Fibroblast of villous mesenchyme (primary cell): ENCODE measurements at regions not wholly inside any gene's neighbourhood (a gene's known extent, or its start where the extent isn't known, plus 50 kb on each side); places are given as distances from the start of the nearest gene placed in this dataset.

Experiments
- DNase-seq: peaks from one replicate; pipeline ENCODE4 v3.0.0-alpha.2; 2010; ENCODE audit warnings: low read depth
- H3K4me3 ChIP-seq: 2 replicates; pipeline ENCODE4 v1.5.1; 2011; ENCODE audit warnings: low read depth, mild to moderate bottlenecking, low read length
- TF ChIP-seq, protein P1 (sequence below): IDR thresholded peaks from 2 replicates; pipeline ENCODE4 v1.5.1; 2012; ENCODE audit warnings: low read depth, mild to moderate bottlenecking, low read length; ENCODE audit not compliant: insufficient read depth

DNA sequence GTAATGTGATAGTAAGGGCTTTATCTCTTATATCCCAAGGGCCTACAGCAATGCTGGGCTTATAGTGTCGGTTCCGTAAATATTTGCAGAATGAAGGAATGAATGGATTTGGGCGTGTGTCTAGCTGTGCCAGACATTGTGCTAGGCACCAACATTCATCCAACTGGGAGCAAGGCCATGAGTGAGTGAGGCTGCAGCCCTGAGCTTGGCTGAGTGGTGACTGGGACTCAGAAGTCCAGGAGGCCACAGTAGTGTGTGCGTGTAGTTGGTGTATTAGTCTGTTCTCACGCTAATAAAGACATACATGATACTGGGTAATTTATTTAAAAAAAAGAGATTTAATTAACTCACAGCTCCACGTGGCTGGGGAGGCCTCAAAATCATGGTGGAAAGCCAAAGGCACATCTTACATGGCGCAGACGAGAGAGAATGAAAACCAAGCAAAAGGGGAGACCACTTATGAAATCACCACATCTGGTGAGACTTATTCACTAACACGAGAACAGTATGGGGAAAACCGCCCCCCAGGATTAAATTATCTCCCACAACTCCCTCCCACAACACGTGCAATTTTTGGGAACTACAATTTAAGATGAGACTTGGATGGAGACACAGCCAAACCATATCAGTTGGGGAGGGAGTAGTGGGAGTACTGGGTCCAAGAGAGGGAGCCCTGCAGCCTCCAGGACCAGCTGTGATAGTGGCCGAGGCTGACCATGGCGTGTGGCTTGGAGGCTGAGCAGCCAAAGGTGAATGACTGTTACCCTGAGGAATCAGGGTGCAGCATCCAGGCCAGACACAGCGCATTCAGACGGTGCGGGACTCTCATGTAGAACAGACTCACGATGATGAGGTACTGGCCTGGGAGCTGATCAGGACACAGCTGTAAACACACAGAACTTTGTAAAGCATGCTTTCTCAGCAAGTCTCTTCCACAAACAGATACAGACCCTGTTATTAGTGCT lies 104.6 kb downstream of the TEX26 start:
- H3K4me3 ChIP-seq, result no peak overlapping the region
- no peak for DNase-seq
- TF ChIP-seq, protein P1, sequence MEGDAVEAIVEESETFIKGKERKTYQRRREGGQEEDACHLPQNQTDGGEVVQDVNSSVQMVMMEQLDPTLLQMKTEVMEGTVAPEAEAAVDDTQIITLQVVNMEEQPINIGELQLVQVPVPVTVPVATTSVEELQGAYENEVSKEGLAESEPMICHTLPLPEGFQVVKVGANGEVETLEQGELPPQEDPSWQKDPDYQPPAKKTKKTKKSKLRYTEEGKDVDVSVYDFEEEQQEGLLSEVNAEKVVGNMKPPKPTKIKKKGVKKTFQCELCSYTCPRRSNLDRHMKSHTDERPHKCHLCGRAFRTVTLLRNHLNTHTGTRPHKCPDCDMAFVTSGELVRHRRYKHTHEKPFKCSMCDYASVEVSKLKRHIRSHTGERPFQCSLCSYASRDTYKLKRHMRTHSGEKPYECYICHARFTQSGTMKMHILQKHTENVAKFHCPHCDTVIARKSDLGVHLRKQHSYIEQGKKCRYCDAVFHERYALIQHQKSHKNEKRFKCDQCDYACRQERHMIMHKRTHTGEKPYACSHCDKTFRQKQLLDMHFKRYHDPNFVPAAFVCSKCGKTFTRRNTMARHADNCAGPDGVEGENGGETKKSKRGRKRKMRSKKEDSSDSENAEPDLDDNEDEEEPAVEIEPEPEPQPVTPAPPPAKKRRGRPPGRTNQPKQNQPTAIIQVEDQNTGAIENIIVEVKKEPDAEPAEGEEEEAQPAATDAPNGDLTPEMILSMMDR, result no peak

DNA sequence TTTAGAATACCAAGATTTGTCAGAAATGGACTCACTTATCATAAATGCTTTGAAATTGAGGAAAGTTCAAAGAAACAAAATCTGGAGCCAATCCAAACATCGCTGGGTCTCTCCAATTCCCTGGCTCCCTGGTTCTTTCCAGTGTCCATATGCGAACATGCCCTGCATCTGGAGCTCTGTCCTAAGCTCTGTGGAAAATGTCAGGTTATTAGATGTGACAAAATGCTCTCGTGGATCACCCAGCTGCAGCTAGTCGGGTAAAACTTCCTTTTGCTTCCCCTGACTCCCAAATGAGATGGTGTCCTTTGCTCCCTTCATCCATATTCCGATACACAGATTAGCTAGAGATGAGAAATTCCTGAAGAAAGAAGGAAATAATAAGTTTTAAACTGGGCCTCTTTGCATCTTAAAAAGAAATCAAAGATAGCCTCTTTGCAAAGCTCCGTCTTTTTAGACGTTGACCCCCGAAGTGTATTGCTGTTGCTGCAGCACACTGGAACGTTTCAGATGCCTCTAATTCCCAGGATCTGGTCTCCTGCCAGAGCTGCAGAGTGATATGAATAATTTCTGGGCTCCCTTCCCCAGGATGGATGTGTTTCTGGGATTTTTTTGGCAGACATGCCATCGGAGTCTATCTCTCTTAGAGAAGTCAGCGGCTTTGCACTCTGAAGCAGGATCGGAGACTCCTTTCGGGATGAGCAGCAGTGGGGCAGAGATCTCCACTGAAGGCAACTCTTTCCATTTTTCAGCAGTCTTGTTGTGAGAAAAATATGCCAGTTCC lies 102.9 kb downstream of the TEX26 start:
- TF ChIP-seq, protein P1, result no peak
- H3K4me3 ChIP-seq, result no peak overlapping the region
- no peak for DNase-seq

DNA sequence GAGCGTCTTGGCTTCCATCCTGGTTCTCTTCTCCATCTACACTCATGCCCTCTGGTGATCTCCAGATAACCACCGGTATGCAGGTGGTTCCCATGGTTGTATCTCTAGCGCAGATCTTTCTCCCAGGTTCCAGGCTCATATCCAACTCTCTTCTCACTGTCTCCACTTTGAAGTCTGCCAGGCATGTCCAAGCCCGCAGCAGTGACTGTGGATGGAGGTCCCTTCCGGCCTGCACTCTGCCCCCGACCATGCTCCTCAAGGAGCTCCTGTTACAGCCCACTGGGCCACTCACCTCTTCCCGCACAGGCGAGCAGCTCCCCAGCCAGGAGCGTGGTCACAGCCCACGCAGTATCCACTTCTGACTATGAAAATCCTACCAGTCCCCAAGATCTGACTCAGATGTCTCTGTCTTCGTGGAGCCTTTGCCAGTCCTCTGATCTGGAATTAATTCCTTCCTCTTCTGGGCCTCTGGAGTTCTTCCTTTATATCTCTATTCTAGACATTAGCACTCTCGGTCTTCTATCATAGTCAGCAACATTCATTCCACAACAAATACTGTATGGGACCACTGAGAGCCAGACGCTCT lies 100.2 kb downstream of the TEX26 start:
- no peak overlapping the region for H3K4me3 ChIP-seq
- no peak for DNase-seq
- TF ChIP-seq, protein P1, result no peak

DNA sequence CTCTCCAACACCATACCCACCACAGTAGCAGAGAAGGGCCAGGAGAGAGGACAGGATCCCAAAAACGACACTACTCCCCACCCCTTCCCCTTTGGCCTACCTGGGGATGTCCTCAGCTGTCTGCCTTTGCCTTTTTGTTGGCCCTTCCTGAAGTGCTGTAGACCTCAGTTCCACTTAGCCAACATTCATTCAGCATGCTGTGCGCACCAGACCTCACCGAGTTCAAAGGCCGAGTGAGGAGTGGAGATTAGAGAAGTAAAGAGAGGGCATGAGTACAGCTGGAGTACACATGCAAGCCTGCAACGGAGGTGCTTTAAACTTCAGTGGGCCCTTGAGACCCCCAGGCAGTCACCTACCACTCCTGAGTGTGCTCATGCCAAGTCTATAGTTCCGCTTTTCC lies 99.0 kb downstream of the TEX26 start:
- no peak overlapping the region for H3K4me3 ChIP-seq
- TF ChIP-seq, protein P1, result no peak

DNA sequence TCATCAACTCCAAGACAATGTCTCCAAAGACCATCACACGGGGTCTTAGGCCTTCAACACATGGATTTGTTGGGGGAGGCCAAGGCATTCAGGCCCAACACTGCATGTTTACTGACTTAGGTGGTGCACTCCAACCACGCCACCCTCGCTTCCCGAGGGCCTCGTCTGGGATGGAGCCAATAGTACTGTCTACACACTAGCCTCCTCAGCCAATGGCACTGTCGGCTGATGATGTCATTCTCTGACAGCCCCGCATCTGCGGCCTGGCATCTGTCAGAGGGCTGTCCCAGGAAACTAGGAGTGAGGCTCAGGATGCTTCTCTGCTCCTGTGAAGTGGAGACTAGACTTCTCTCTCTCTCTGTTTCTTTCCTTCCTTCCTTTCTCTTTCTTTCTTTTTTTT lies 96.6 kb downstream of the TEX26 start:
- DNase-seq, result no peak
- no peak overlapping the region for H3K4me3 ChIP-seq

More for the DNA sequence above, 99.0 kb downstream of the TEX26 start:
- no peak for DNase-seq

DNA sequence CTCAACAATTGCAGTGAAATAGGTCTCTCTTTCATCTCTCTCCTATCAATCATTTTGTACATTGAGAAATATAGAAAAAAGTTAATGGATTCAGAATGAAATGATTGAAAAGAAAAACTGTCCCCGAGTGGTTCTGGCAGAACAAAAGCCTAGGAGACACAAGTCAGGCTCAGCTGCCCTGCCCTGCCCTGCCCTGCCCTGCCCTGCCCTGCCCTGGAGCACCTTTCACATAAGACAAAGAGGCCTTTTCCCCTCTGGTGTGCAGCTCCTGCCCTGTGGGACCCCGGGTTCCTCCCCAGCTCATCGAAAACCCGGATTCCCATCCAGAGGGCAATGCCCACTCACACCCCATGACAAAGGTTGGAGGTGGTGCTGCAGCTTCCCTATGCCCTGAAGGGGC lies 94.7 kb downstream of the TEX26 start:
- no peak for DNase-seq
- TF ChIP-seq, protein P1, result no peak

More for the DNA sequence above, 96.6 kb downstream of the TEX26 start:
- TF ChIP-seq, protein P1, result no peak

More for the DNA sequence above, 94.7 kb downstream of the TEX26 start:
- H3K4me3 ChIP-seq, result no peak overlapping the region
